ENCODE measurements at regions not wholly inside any gene's neighbourhood (a gene's known extent, or its start where the extent isn't known, plus 50 kb on each side); places are given as distances from the start of the nearest gene placed in this dataset.

- TF ChIP-seq CTCF (IDR thresholded peaks at IDR 0.05) = no peak
- no peak for TF ChIP-seq POLR2A (IDR thresholded peaks at IDR 0.05)
- Histone ChIP-seq H3K9me3 (no peaks in the 10 kb centered on the region), H3K27me3 (no peaks in the 10 kb centered on the region), H3K36me3 (no peaks in the 10 kb centered on the region), H3K4me3 (no peak overlapping the region), H3K27ac (no peak overlapping the region), H3K4me1 (no peaks in the 10 kb centered on the region)
- WGBS, 2 donors = 67 to 88% methylated on average over 3 of the region's 3 CpGs
- DNase-seq = no peak
- intact Hi-C loops (cut with DNase I) = no loop called here
These were observed 68.6 kb upstream of the ARGLU1 start for GRCh38 chr13:106636492-106636891.

GRCh38 chr13:106635616-106636015 is 67.7 kb upstream of the ARGLU1 start:
- Histone ChIP-seq H3K9me3 (no peaks in the 10 kb centered on the region), H3K36me3 (no peaks in the 10 kb centered on the region), H3K27me3 (no peaks in the 10 kb centered on the region), H3K27ac (no peak overlapping the region), H3K4me3 (no peak overlapping the region), H3K4me1 (no peaks in the 10 kb centered on the region)
- WGBS, 2 donors = 85 to 91% methylated on average over 8 of the region's 9 CpGs
- DNase-seq = no peak
- no peak for TF ChIP-seq CTCF (IDR thresholded peaks at IDR 0.05)
- no peak for TF ChIP-seq POLR2A (IDR thresholded peaks at IDR 0.05)
- intact Hi-C loops (cut with DNase I) = no loop called here

GRCh38 chr13:106633321-106633720 is 65.4 kb upstream of the ARGLU1 start:
- Histone ChIP-seq H3K4me1 (no peaks in the 10 kb centered on the region), H3K36me3 (no peaks in the 10 kb centered on the region), H3K9me3 (no peaks in the 10 kb centered on the region), H3K27me3 (peaks cover 0 to 4% (median 0%) of the 10 kb centered on the region in 4 donors), H3K4me3 (no peak overlapping the region), H3K27ac (no peak overlapping the region)
- intact Hi-C loops (cut with DNase I) = no loop called here
- TF ChIP-seq CTCF (IDR thresholded peaks at IDR 0.05) (no peak), POLR2A (IDR thresholded peaks at IDR 0.05) (no peak)
- no peak for DNase-seq
- WGBS, 2 donors = 74 to 77% methylated on average over 5 of the region's 5 CpGs

- H3K4me3 ChIP-seq = no peak overlapping the region
- no peaks in the 10 kb centered on the region for H3K4me1 ChIP-seq
- WGBS, 2 donors = 25 to 47% methylated on average over 2 to 3 of the region's 6 CpGs
- H3K27me3 ChIP-seq = peaks cover 0 to 4% (median 0%) of the 10 kb centered on the region in 4 donors
- intact Hi-C loops (cut with DNase I) = no loop called here
- no peaks in the 10 kb centered on the region for H3K36me3 ChIP-seq
- DNase-seq = no peak
- no peak overlapping the region for H3K27ac ChIP-seq
- TF ChIP-seq CTCF (IDR thresholded peaks at IDR 0.05) = no peak
- no peak for TF ChIP-seq POLR2A (IDR thresholded peaks at IDR 0.05)
- no peaks in the 10 kb centered on the region for H3K9me3 ChIP-seq
These were observed 62.7 kb upstream of the ARGLU1 start for GRCh38 chr13:106630650-106631049.

- Histone ChIP-seq H3K4me1 (no peaks in the 10 kb centered on the region), H3K27me3 (peaks cover 0 to 7% (median 0%) of the 10 kb centered on the region in 4 donors), H3K9me3 (no peaks in the 10 kb centered on the region), H3K4me3 (no peak overlapping the region), H3K27ac (no peak overlapping the region), H3K36me3 (no peaks in the 10 kb centered on the region)
- TF ChIP-seq CTCF (IDR thresholded peaks at IDR 0.05) = no peak
- TF ChIP-seq POLR2A (IDR thresholded peaks at IDR 0.05) = no peak
- 70 to 82% methylated on average over 5 of the region's 5 CpGs for WGBS, 2 donors
- intact Hi-C loops (cut with DNase I) = no loop called here
- DNase-seq = no peak
These were observed 62.2 kb upstream of the ARGLU1 start for GRCh38 chr13:106630162-106630561.
